NCI-H2171 treated with DMSO at 0.1 percent for 48 hours (cell line): ENCODE measurements at regions not wholly inside any gene's neighbourhood (a gene's known extent, or its start where the extent isn't known, plus 50 kb on each side); places are given as distances from the start of the nearest gene placed in this dataset.

ENCODE experiments used
- DNase-seq: peaks from one replicate; lab custom pipeline; 2025; lab: John Stamatoyannopoulos, UW

DNA sequence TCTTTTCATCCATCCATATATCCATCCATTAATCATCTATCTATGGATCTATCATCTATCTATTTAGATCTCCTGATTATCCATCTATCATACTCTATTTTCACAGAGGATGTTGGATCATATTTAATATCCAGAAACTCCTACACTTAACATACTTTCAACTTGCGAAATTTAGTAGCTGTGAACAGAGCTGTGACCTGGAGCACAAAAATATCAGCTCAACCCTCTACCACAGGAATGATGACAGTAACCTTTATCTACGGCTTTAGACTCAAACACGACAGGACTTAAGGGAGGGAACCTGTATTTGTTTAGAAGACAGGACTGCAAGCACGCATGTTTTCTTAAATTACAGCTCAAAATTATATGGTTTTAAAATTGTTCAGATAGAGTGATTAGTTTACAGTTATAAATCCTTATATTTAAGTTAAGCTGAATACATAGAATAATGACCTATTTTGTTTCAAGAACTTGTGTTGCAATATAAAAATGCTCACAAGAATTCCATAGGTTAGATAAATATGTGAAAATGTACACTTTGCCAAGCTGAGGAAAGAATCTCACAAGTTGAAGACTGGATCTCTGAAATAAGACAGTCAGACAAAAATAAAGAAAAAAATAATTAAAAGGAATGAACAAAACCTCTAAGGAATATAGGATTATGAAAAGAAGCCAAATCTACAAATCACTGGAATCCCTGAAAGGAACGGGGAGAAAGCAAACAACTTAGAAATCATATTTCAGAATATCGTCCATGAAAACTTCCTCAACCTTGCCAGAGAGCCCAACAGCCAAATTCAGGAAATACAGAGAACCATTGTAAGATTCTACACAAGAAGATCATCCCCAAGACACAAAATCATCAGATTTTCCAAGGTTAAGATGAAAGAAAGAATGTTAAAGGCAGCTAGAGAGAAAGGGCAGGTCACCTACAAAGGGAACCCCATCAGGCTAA, 142.0 kb downstream of the COL6A3 start:
- no peak for DNase-seq
